ENCODE measurements at regions not wholly inside any gene's neighbourhood (a gene's known extent, or its start where the extent isn't known, plus 50 kb on each side); places are given as distances from the start of the nearest gene placed in this dataset.

DNA sequence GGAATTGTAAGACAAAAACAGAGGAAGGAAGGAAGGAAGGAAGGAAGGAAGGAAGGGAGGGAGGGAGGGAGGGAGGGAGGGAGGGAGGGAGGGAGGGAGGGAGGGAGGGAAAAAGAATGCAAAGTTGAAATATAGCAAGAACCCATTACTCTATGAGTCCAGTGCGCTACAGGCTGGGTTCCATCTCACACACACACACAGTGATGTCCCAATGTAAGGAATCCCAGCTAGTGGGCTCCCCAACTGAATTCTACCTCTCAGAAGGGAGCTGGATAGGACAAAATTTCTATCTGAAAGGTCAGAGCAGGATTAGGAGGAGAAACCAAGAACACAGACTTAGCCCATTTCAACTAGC is 173.4 kb downstream of the DAD1 start:
- DNase-seq (ENCODE audit: low read depth): no peak

GRCh38 chr14:22414876-22415604 is 174.0 kb downstream of the DAD1 start:
- no peak for DNase-seq (ENCODE audit: low read depth)

- DNase-seq (ENCODE audit: low read depth): no peak
Observed at GRCh38 chr14:22412926-22413411, 176.1 kb downstream of the DAD1 start.

GRCh38 chr14:22411398-22412055 is 177.5 kb downstream of the DAD1 start:
- DNase-seq (ENCODE audit: low read depth): no peak

DNA sequence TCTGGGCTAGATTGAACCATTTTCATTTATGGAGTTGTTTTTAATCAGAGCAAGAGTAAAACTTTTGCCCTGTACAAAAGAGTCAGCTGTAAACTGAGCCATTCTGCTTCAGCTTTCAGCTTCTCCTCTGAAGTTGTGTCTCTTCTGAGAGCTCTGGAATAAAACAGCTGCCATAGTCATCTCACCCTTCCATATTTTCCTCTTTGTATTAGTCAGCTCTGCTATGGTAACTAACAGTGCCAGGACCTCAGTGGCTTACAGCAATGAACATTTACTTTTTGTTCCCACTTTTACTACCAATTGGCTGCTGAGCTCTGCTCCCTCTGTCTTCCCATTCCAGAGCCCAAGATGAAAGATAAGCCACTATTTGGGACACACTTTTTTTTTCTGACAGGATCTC is 178.5 kb downstream of the DAD1 start:
- no peak for DNase-seq (ENCODE audit: low read depth)

DNA sequence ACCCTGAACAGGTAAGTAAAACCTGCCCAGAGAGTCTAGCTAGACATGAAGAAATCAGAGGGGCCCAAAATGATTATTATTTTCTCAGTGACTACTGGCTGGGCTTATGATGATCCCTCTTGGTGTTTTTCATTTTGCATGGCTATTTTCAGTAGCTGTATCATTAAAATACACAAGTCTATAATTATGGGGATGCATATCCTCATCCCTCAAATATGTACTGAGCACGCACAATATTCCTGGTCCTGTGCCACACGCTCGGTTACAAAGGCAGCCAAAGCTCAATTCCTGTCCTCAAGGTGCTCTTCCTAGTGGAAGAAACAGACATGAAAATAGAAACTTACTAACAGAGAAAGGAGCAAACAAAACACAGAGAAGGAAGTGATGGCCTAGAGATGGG is 180.0 kb downstream of the DAD1 start:
- no peak for DNase-seq (ENCODE audit: low read depth)

GRCh38 chr14:22408547-22408946 is 180.5 kb downstream of the DAD1 start:
- no peak for DNase-seq (ENCODE audit: low read depth)

GRCh38 chr14:22407033-22407432 is 182.0 kb downstream of the DAD1 start:
- no peak for DNase-seq (ENCODE audit: low read depth)

DNA sequence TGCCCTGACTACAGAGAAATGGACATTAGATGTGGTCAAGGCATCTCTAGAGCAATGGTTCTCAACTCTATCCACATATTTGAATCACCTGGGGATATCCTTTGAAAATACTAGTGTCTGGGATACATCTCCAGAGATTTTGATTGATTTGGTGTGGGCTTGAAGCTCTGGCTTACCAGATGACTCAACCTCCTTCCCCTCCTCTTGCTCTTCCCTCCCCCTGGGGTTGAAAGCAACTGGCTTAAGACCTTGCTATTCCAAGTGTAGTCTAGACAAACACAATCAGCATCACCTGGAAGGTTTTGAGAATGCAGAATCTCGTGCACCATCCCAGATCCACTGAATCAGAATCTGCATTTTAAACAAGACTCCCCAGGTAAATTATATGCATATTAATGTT is 183.8 kb downstream of the DAD1 start:
- DNase-seq (ENCODE audit: low read depth): no peak

DNA sequence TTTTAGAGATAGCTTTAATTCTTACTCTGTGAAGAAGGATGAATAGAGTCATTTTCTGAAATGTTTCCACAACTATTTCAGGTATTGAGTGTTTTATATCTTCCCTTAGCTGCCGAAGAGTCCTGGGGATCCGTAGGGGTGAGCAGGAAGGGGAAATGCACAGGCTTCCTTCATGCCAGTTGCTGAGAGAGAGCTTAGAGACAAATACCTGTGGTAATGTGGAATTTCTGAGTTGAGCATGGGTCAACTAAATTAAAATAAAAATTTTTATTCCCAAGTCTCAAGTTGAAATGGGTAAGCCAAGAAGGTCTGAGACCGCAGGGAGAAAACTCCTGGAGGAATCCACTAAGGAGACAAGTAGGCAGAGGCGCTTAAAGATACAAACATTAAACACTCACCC is 185.7 kb downstream of the DAD1 start:
- no peak for DNase-seq (ENCODE audit: low read depth)

DNA sequence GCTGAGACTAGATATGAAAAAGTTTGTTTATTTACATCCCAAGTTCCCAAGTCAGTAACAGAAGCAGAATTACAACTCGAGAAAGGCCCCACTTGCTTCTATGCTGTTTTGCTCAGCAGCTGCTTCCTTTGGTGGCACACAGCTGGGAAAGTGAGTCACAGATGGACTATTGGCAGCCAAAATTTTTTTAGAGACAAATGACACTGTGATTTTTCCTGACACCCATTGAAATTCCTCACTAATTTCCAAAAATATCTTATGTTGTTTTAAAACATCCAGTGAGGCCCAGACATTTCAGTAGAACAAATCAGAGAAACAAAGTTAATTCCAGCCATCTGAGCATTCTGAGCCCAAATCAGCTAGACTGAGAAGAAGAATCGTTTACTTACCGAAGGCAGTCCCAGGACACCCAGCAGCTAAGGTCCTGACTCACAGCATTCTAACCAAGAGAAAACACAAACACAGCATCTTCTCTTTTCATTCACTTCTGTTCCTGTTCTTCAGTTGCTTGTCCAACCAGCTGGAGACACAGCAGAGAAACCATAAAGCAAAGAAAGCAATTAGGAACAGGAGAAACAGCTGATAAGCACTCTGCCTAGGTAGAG is 188.3 kb downstream of the DAD1 start:
- DNase-seq (ENCODE audit: low read depth): no peak

DNA sequence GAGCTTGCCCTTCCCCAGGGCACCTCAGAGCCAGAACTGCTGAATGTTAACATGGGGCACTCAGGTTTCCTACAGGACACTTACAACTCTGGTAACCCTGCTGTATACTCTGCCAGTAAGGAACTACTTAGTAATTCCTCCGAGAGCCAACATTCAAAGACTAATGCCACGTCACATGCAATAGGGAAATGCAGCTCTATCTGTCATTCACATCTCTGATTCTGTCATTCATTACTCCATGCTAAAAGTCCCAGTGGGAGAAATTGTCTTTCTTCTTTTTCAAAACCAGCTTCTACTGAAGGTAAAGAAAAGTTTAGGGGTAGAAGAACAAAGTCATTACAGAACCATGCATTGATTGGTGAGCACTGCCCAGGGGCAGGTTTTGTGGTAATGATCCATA is 189.2 kb downstream of the DAD1 start:
- no peak for DNase-seq (ENCODE audit: low read depth)

DNA sequence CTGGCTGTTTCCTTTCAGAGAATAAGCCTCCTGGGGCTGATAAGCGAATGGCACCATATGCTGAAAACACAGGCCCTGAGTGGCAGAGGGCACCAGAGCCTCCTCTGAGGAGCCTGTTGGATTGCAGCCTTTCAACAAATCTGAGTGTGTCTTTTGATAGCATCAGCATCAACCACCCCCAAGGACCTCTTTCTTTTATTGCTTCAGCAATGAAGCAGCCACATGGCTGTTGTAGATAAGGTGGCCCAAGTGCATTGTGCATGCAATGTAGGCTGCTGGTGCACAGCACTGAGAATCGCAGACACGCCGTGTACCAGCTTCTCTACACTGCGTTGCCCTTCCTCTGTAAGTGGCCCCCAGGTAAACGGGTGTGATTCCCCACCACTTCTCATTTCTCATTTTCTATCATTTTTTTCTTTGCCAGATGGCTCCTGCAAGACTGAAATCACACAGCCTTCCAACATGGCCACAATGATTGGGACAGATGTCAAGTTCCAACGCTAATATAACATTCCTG is 191.7 kb downstream of the DAD1 start:
- DNase-seq (ENCODE audit: low read depth): no peak

DNA sequence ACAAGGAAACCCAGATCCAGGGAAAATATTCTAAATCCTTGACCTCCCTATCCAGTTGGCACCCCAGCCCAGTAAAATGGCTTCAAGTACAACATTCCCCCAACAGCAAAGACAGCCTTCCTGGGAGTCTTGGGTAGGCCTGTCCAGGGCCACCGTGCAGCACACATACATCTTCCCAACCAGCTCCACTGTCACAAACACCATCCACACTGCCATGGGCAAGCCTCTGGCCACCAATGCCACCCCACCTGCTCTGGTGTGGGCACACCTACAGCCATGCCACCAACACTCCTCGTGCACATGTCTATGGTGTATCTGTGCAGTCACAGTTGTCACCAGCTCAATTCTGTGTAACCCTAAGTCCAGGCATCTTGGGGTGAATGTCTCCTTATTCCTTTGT is 193.2 kb downstream of the DAD1 start:
- DNase-seq (ENCODE audit: low read depth): no peak

DNA sequence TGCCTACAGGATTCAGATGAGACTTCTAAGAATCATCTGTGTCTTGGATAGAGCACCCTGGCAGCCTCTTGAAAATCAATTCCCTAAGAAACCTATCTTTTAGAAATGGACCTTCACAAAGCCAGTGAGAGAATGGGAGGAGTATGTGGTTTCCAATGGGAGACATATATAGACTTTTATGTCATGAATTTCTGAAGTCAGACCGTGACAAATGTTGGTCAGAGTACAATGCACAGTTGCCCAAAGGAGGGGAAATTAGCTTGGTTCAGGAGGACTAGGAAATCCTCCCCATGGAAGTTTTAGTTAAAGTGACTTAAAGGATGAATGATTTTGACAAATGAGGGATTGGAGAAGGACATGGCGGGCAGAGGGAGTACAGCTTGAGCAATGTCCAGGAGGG is 194.4 kb downstream of the DAD1 start:
- DNase-seq (ENCODE audit: low read depth): no peak

GRCh38 chr14:22393796-22394195 is 195.2 kb downstream of the DAD1 start:
- no peak for DNase-seq (ENCODE audit: low read depth)

DNA sequence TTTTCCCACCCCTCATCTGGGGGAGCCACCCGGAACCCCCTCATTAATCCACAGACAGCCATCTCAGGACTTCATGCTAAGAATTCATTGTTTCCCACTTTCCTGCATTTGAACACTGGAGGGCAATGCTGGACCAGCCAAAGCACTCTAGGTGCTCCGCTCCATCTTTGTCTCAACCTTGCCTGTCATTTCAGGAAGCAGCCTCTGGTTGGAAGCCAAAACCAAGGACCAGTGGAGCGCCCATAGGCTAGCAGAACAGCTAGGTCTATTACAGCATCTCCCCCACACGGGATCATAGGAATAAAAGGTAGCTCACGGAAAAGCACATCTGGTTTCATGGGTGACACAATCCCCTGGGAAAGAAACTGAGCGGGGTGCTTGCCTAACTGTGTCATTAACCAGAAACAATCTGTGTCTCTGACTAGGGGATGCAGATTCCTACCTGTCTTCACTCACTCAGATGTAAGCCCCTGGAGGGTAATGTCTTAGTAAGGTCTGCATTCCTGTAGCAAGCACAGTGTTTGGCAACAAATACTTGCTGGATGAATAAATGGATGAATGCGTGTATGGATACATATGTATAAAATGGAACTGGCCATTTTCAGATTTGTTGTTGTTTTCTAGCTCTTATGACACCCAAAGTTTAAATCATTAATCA is 197.0 kb downstream of the DAD1 start:
- DNase-seq (ENCODE audit: low read depth): no peak

- no peak for DNase-seq (ENCODE audit: low read depth)
Observed at GRCh38 chr14:22390824-22391461, 198.1 kb downstream of the DAD1 start.

- no peak for DNase-seq (ENCODE audit: low read depth)
Observed at GRCh38 chr14:22390195-22390594, 198.8 kb downstream of the DAD1 start.

GRCh38 chr14:22388669-22389595 is 200.1 kb downstream of the DAD1 start:
- DNase-seq (ENCODE audit: low read depth): no peak

GRCh38 chr14:22387776-22388241 is 201.2 kb downstream of the DAD1 start:
- no peak for DNase-seq (ENCODE audit: low read depth)

All from GM04503 (cell line).